ENCODE measurements at regions not wholly inside any gene's neighbourhood (a gene's known extent, or its start where the extent isn't known, plus 50 kb on each side); places are given as distances from the start of the nearest gene placed in this dataset.

DNA sequence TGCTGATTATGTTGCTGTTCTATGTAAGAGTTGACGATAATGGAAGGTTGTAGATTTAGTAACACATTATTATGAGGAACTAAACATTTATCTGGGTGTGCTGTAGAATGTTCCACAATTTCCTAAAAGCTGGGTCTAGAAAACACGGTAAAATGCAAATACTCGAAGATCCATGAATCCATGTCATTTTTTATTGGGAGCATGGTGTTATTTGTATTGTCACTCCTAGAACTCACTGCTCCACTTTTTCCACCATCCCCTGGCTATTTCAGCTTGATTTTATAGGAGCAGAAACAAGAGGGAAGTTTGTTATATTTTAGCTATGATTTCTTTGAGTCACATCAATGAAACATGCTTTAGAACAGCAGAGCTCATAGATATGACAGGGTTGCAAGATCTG, 155.0 kb upstream of the ANK2 start:
- Histone ChIP-seq H3K4me3 (ENCODE audit: low read depth, low read length) (no peak overlapping the region), H3K27me3 (ENCODE audit: control insufficient read depth, insufficient read depth, low read length) (no peaks in the 10 kb centered on the region), H3K36me3 (ENCODE audit: control insufficient read depth, insufficient read depth, low read length) (no peaks in the 10 kb centered on the region)
- DNase-seq (ENCODE audit: low read depth) = no peak
- TF ChIP-seq, protein P1, sequence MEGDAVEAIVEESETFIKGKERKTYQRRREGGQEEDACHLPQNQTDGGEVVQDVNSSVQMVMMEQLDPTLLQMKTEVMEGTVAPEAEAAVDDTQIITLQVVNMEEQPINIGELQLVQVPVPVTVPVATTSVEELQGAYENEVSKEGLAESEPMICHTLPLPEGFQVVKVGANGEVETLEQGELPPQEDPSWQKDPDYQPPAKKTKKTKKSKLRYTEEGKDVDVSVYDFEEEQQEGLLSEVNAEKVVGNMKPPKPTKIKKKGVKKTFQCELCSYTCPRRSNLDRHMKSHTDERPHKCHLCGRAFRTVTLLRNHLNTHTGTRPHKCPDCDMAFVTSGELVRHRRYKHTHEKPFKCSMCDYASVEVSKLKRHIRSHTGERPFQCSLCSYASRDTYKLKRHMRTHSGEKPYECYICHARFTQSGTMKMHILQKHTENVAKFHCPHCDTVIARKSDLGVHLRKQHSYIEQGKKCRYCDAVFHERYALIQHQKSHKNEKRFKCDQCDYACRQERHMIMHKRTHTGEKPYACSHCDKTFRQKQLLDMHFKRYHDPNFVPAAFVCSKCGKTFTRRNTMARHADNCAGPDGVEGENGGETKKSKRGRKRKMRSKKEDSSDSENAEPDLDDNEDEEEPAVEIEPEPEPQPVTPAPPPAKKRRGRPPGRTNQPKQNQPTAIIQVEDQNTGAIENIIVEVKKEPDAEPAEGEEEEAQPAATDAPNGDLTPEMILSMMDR (IDR thresholded peaks at IDR 0.05; ENCODE audit: insufficient read depth, low read depth, low read length) = no peak
- POLR2A ChIA-PET = no interaction called here
- CTCF ChIA-PET = interaction anchor here (0.9 to 1.9 kb wide), 3 partner anchors 13 to 32 kb away, joined by 3 read pairs; no protein-coding TSS in a partner anchor

DNA sequence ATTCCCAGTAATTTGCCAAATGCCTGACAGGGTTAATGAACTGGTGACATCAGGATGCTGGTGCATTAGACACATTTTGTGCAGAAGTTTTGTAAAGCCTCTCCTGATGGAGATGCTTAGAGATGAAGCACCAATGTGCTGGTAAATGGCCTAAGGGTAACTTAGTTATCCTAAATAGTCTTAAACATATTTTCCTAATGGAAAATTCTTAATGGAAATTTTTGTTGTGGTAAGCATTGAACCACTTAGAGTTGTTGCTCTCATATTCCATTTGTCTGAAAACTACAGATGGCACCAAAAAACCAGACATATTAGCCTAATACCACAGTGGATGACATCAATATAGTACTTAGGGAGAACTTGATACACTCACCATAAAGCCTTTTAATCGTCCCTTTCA, 154.5 kb upstream of the ANK2 start:
- ChIA-PET POLR2A (no interaction called here), CTCF (interaction anchor here (0.9 to 1.9 kb wide), 3 partner anchors 13 to 33 kb away, joined by 3 read pairs; no protein-coding TSS in a partner anchor)
- TF ChIP-seq, protein P1 (IDR thresholded peaks at IDR 0.05; ENCODE audit: insufficient read depth, low read depth, low read length) = no peak
- Histone ChIP-seq H3K27me3 (ENCODE audit: control insufficient read depth, insufficient read depth, low read length) (no peaks in the 10 kb centered on the region), H3K4me3 (ENCODE audit: low read depth, low read length) (no peak overlapping the region), H3K36me3 (ENCODE audit: control insufficient read depth, insufficient read depth, low read length) (no peaks in the 10 kb centered on the region)
- DNase-seq (ENCODE audit: low read depth) = no peak

DNA sequence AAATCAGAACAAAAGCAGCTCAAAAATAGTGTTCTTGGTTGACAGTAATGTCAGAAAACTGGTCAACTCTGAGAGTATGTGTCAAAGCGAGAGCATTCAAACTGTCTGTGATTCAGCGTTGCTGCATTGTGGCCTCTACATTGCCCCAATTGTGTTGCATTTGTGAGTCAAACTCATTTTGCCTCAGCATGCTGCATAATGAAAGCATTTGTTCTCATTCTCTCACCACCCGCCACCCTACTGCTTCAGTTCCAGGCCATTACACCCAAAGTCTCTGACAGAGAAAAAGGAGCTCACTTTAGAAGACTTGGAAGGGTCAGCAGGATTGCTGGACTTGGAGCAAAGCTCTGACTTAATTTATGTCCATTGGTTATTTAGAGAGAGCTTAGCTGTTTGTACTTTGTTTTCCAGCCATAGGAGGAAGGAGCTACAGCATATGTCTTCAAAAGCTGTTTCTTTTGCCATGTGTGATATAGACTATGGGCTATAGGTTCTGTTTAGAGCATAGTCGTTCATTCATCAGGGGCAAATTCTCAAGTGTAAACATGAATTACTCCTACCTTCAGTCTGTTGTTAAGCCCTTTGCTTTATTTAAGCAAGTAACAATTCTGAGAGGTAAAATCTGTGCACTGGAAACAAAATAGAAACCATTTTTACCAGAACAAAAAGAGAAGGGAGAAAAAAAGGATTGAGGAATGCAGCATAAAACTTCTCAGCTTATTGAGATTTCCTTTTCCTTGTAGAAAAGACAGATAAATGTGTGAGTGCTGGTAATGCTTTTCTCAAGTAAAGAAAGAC, 153.4 kb upstream of the ANK2 start:
- TF ChIP-seq, protein P1 (IDR thresholded peaks at IDR 0.05; ENCODE audit: insufficient read depth, low read depth, low read length) = no peak
- CTCF ChIA-PET = interaction anchor here (0.7 to 1.6 kb wide), 4 partner anchors 14 to 130 kb away, joined by 3 to 4 read pairs (median 3); no protein-coding TSS in a partner anchor
- DNase-seq (ENCODE audit: low read depth) = no peak
- no peaks in the 10 kb centered on the region for H3K27me3 ChIP-seq (ENCODE audit: control insufficient read depth, insufficient read depth, low read length)
- no peak overlapping the region for H3K4me3 ChIP-seq (ENCODE audit: low read depth, low read length)
- POLR2A ChIA-PET = no interaction called here
- H3K36me3 ChIP-seq (ENCODE audit: control insufficient read depth, insufficient read depth, low read length) = no peaks in the 10 kb centered on the region

DNA sequence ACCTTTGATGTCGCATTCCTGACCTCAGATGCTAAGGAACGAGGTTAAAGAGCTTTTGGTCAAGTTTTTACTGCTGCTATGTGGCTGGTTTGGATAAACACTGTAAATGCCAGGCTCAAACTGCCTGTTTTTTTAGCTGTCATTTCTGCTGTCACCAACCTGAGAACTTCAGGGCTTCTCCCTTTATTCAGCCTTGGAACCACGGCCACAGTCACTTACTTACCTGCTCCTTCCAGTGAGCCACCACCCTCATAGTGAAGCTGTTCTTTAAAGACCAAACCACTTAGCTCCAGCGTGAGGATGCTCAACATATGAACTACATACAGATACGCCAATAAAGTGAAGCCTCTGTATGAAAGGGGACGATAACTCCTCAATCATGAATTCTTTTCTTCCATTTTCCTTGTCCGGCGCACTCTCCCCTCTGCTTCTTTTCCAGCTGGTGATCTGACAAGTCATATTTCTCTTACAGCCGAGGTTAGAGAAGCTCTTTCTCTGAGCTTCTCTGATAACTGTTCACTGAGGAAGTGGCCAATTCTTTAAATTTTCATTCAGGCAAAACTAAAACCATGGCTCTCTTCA, 152.8 kb upstream of the ANK2 start:
- DNase-seq (ENCODE audit: low read depth) = no peak
- POLR2A ChIA-PET = interaction anchor here (0.5 kb wide), 1 partner anchor 14 kb away, joined by 3 read pairs; no protein-coding TSS in a partner anchor

DNA sequence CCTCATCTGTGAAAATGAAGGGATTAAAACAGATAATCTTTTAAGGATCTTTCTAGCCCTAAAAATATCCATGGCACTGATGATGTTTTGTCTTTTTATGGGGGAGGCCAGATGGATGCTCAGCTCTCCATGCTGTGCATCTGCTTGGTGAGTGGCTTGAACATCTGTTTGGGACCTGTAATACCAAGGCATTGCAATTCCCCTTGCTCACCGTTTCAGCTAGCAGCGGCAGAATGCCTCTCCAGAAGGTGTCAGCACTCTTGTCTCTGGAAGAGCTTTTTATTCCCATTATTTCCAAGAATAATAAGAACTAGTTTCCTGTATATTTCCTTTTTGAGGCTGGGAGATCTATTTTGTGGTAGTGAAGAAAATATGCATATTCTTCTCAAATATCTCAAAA, 151.9 kb upstream of the ANK2 start:
- POLR2A ChIA-PET = interaction anchor here (0.5 kb wide), 1 partner anchor 13 kb away, joined by 3 read pairs; no protein-coding TSS in a partner anchor
- CTCF ChIA-PET = no interaction called here
- DNase-seq (ENCODE audit: low read depth) = no peak

More for the DNA sequence above, 152.8 kb upstream of the ANK2 start:
- TF ChIP-seq, protein P1 (IDR thresholded peaks at IDR 0.05; ENCODE audit: insufficient read depth, low read depth, low read length) = no peak
- Histone ChIP-seq H3K4me3 (ENCODE audit: low read depth, low read length) (no peak overlapping the region), H3K36me3 (ENCODE audit: control insufficient read depth, insufficient read depth, low read length) (no peaks in the 10 kb centered on the region), H3K27me3 (ENCODE audit: control insufficient read depth, insufficient read depth, low read length) (no peaks in the 10 kb centered on the region)
- CTCF ChIA-PET = interaction anchor here (0.8 to 1.6 kb wide), 3 partner anchors 15 to 130 kb away, joined by 3 to 4 read pairs (median 3); no protein-coding TSS in a partner anchor

More for the DNA sequence above, 151.9 kb upstream of the ANK2 start:
- TF ChIP-seq, protein P1 (IDR thresholded peaks at IDR 0.05; ENCODE audit: insufficient read depth, low read depth, low read length) = no peak
- Histone ChIP-seq H3K4me3 (ENCODE audit: low read depth, low read length) (no peak overlapping the region), H3K27me3 (ENCODE audit: control insufficient read depth, insufficient read depth, low read length) (no peaks in the 10 kb centered on the region), H3K36me3 (ENCODE audit: control insufficient read depth, insufficient read depth, low read length) (no peaks in the 10 kb centered on the region)
